ENCODE measurements at regions not wholly inside any gene's neighbourhood (a gene's known extent, or its start where the extent isn't known, plus 50 kb on each side); places are given as distances from the start of the nearest gene placed in this dataset.

DNA sequence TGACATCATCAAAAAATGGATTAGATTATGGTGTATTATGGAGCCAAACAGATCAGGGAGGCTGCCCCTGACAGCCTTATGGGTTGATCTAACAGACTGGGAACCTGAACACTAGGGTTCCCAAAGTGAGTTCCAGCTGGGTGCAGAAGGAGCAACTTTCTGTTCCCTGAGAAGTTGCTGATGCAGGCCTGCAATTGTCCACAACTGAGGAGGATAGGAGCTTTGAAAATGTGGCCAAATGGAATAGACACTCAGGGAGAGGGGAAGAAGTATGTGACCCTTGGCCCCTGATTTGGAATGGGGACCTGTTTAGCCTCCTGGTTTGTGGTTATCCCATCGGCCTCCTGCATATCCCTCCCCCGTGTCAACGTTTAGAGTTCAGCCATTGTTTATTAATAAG is 262.2 kb upstream of the SKOR2 start:
- Histone ChIP-seq H2BK20ac (ENCODE audit: low read depth, low read length) (no peak overlapping the region), H2BK120ac (ENCODE audit: low read depth, low read length) (no peak overlapping the region), H2AK5ac (ENCODE audit: low read depth, low read length) (no peak overlapping the region), H3K4me1 (ENCODE audit: control insufficient read depth, insufficient read depth, low read length) (no peaks in the 10 kb centered on the region), H2AFZ (replicated peaks; ENCODE audit: low read length, poor library complexity) (no peak overlapping the region), H3K18ac (ENCODE audit: low read depth, low read length) (no peak overlapping the region), H3K23ac (ENCODE audit: low read depth, low read length) (no peak overlapping the region), H3K79me1 (ENCODE audit: low read depth in 1 of 2, low read length in 2 of 2) (no peaks in the 10 kb centered on the region), H4K91ac (ENCODE audit: insufficient read depth, low read depth, low read length) (no peak overlapping the region), H3K56ac (ENCODE audit: extremely low read depth, insufficient read depth, low read length) (no peak overlapping the region), H3K9me3 (ENCODE audit: control insufficient read depth, insufficient read depth, low read length) (0 out of 2 replicates have a peak, but pooled peaks cover 4% of the 10 kb centered on the region), H4K8ac (ENCODE audit: low read depth in 2 of 2, low read length in 2 of 2) (no peak overlapping the region), H2BK15ac (ENCODE audit: low read depth, low read length) (no peak overlapping the region), H3K4me3 (ENCODE audit: insufficient read depth, low read depth, low read length) (no peak overlapping the region), H3K9ac (ENCODE audit: low read depth, low read length) (no peak overlapping the region), H4K20me1 (ENCODE audit: insufficient read depth, low read length) (no peaks in the 10 kb centered on the region), H2BK5ac (ENCODE audit: low read depth, low read length, poor library complexity, severe bottlenecking) (no peak overlapping the region), H3K9me1 (ENCODE audit: insufficient read depth, low read length) (no peaks in the 10 kb centered on the region), H3K36me3 (ENCODE audit: control insufficient read depth, insufficient read depth, low read length) (no peaks in the 10 kb centered on the region), H4K5ac (ENCODE audit: low read depth, low read length) (no peak overlapping the region), H2AK9ac (replicated peaks; ENCODE audit: low read depth, low read length, poor library complexity) (no peak overlapping the region), H3K27me3 (ENCODE audit: control insufficient read depth, insufficient read depth, low read length) (no peaks in the 10 kb centered on the region), H3K27ac (ENCODE audit: insufficient read depth, low read length) (no peak overlapping the region), H3K4me2 (ENCODE audit: low read depth, low read length) (no peak overlapping the region), H3K4ac (ENCODE audit: low read depth, low read length) (no peak overlapping the region), H3K14ac (replicated peaks; ENCODE audit: low read depth, low read length) (no peak overlapping the region)
- POLR2A ChIA-PET (ENCODE audit: unreplicated experiment), result no interaction called here
- ATAC-seq (ENCODE audit: low read depth), result no peak
- TF ChIP-seq NFE2L2 (IDR thresholded peaks at IDR 0.05; ENCODE audit: low read depth, low read length) (no peak), BHLHE40 (IDR thresholded peaks at IDR 0.05; ENCODE audit: low read depth, low read length) (no peak), CHD1 (IDR thresholded peaks at IDR 0.05; ENCODE audit: low read depth, low read length) (no peak), FOS (IDR thresholded peaks at IDR 0.05; ENCODE audit: low read depth, low read length) (no peak), CEBPB (IDR thresholded peaks at IDR 0.05; ENCODE audit: low read depth, low read length) (no peak)
- WGBS, 2 experiments (ENCODE audit: extremely low coverage in 2 of 2, insufficient read length in 1 of 2), result no CpG with 5 or more reads among the region's 3 CpGs
- intact Hi-C loops (cut with micrococcal nuclease) (no loop called here), dilution Hi-C loops (cut with HindIII; ENCODE audit: low sequenced_read_pairs, unreplicated experiment) (no loop called here), in situ Hi-C loops (cut with MboI; ENCODE audit: low sequenced_read_pairs) (no loop called here)
- DNase-seq, result no peak
- no TSS peak for BruUV-seq (replicated peaks)
- CTCF ChIA-PET, result no interaction called here
